K562 (cell line): ENCODE measurements at regions not wholly inside any gene's neighbourhood (a gene's known extent, or its start where the extent isn't known, plus 50 kb on each side); places are given as distances from the start of the nearest gene placed in this dataset.

ENCODE experiments used
- CEBPG ChIP-seq, 3 experiments: fragments of 200-800 bp in 1 of 3; sonication (Bioruptor generic) in 1 of 3; sonication (generic) in 1 of 3; formaldehyde crosslinking in 1 of 3; IDR thresholded peaks in 2 of 3; conservative IDR thresholded peaks in 1 of 3; 2 replicates each; pipeline versions ENCODE4 v1.6.1 to v1.8.0; 2016 to 2022; ENCODE audit warnings: missing compliant biosample characterization in 2 of 3, missing genetic modification characterization in 2 of 3, mild to moderate bottlenecking in 1 of 3, missing genetic modification reagents in 1 of 3
- CXXC5 ChIP-seq: fragments of 250-450 bp; sonication (Bioruptor Pico); IDR thresholded peaks from 2 replicates; pipeline ENCODE4 v1.8.0; 2022; ENCODE audit warnings: inconsistent platforms, mild to moderate bottlenecking, moderate library complexity
- HDGF ChIP-seq: fragments of 450-650 bp; IDR thresholded peaks from 2 replicates; pipeline ENCODE4 v1.6.1; 2016
- KAT8 ChIP-seq: fragments of 450-650 bp; IDR thresholded peaks from 2 replicates; pipeline ENCODE4 v1.6.1; 2016; ENCODE audit warnings: low read depth, mild to moderate bottlenecking
- NCOR1 ChIP-seq: fragments of 450-650 bp; IDR thresholded peaks from 2 replicates; pipeline ENCODE4 v1.6.1; 2016; ENCODE audit warnings: mild to moderate bottlenecking, moderate library complexity
- PHF20 ChIP-seq: fragments of 450-650 bp; IDR thresholded peaks from 2 replicates; pipeline ENCODE4 v1.6.1; 2018; ENCODE audit not compliant: partially characterized antibody
- POLR2AphosphoS5 ChIP-seq: IDR thresholded peaks from 2 replicates; pipeline ENCODE4 v1.6.1; 2011; ENCODE audit warnings: mild to moderate bottlenecking, low read depth, low read length, moderate library complexity; ENCODE audit not compliant: control insufficient read depth, insufficient read depth
- TCF3 ChIP-seq: sonication (generic); formaldehyde crosslinking; IDR thresholded peaks from 2 replicates; pipeline ENCODE4 v1.4.0; 2020; ENCODE audit warnings: mild to moderate bottlenecking, missing genetic modification reagents
- ZNF274 ChIP-seq: IDR thresholded peaks from 2 replicates; pipeline ENCODE4 v1.6.1; 2011; ENCODE audit warnings: low read depth, mild to moderate bottlenecking, low read length, moderate library complexity, borderline replicate concordance
- TF ChIP-seq, protein P1 (sequence below): IDR thresholded peaks from 3 replicates; pipeline ENCODE4 v1.6.1; 2011; ENCODE audit warnings: borderline replicate concordance, mild to moderate bottlenecking; ENCODE audit not compliant: insufficient read length, insufficient read depth
- TF ChIP-seq, protein P2 (sequence below), 2 experiments: fragments of 450-650 bp in 1 of 2; sonication (generic) in 1 of 2; formaldehyde crosslinking in 1 of 2; IDR thresholded peaks; 2 replicates each; pipeline versions ENCODE4 v1.7.1 to v1.9.0; 2016 to 2022; ENCODE audit warnings: inconsistent platforms in 1 of 2, mild to moderate bottlenecking in 1 of 2, missing genetic modification reagents in 1 of 2
- TF ChIP-seq, protein P3 (sequence below), 3 experiments: IDR thresholded peaks in 2 of 3; conservative IDR thresholded peaks in 1 of 3; 2 replicates each; pipeline ENCODE4 v1.5.1; 2011 to 2012; ENCODE audit warnings: low read length in 3 of 3, mild to moderate bottlenecking in 3 of 3, control low read depth in 2 of 3, improper control_type of control experiment in 1 of 3, inconsistent platforms in 1 of 3, low read depth in 1 of 3, mixed read lengths in 1 of 3, moderate library complexity in 1 of 3; ENCODE audit not compliant: insufficient read depth in 2 of 3
- TF ChIP-seq, protein P4 (sequence below): sonication (generic); formaldehyde crosslinking; IDR thresholded peaks from 2 replicates; pipeline ENCODE4 v1.8.0; 2022; ENCODE audit warnings: mild to moderate bottlenecking, missing genetic modification reagents

DNA sequence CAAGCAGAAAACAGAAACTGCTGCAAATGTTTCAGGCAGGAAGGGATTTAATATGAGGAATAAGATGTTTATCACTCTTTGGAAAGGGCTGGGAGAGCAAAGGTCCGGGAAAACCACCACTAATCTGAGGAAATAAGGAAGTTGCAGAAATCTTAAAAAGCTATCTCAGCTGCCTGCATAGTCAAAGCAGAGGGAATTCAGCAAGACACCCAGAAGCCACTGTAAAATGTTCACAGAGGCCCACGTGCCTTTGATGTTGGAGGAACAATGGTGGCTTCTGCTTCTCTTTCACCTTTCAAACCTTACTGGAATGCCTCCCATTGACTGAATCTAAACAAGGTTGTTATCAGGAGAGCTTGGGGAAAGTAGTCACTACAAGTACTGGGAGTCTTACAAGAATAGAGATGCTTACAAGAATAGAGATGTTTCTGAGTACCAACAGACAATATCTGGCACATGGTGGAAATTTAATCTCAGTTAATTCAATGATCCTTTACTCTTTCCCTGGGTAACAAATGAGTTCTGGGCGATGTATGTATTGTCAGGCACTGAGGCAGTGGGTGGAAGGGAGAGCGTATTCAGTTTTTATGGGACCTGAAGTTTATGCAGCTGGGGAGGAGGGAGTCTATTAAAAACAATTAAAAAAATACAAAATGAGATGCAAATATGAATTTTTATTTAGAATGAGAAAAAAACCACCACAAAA lies 56.1 kb upstream of the MED13 start:
- TF ChIP-seq, protein P1, sequence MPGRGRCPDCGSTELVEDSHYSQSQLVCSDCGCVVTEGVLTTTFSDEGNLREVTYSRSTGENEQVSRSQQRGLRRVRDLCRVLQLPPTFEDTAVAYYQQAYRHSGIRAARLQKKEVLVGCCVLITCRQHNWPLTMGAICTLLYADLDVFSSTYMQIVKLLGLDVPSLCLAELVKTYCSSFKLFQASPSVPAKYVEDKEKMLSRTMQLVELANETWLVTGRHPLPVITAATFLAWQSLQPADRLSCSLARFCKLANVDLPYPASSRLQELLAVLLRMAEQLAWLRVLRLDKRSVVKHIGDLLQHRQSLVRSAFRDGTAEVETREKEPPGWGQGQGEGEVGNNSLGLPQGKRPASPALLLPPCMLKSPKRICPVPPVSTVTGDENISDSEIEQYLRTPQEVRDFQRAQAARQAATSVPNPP: no peak
- TF ChIP-seq KAT8 (no peak), CEBPG (CRISPR knock-in tag; IDR thresholded peaks at IDR 0.05) (no peak), CEBPG (tag; conservative IDR thresholded peaks at IDR 0.05 in 1 of 2, IDR thresholded peaks at IDR 0.05 in 1 of 2) (no peak), TCF3 (CRISPR knock-in tag) (no peak), POLR2AphosphoS5 (no peak), NCOR1 (no peak), HDGF (no peak), CXXC5 (CRISPR knock-in tag) (no peak), ZNF274 (no peak), PHF20 (no peak)
- TF ChIP-seq, protein P2, sequence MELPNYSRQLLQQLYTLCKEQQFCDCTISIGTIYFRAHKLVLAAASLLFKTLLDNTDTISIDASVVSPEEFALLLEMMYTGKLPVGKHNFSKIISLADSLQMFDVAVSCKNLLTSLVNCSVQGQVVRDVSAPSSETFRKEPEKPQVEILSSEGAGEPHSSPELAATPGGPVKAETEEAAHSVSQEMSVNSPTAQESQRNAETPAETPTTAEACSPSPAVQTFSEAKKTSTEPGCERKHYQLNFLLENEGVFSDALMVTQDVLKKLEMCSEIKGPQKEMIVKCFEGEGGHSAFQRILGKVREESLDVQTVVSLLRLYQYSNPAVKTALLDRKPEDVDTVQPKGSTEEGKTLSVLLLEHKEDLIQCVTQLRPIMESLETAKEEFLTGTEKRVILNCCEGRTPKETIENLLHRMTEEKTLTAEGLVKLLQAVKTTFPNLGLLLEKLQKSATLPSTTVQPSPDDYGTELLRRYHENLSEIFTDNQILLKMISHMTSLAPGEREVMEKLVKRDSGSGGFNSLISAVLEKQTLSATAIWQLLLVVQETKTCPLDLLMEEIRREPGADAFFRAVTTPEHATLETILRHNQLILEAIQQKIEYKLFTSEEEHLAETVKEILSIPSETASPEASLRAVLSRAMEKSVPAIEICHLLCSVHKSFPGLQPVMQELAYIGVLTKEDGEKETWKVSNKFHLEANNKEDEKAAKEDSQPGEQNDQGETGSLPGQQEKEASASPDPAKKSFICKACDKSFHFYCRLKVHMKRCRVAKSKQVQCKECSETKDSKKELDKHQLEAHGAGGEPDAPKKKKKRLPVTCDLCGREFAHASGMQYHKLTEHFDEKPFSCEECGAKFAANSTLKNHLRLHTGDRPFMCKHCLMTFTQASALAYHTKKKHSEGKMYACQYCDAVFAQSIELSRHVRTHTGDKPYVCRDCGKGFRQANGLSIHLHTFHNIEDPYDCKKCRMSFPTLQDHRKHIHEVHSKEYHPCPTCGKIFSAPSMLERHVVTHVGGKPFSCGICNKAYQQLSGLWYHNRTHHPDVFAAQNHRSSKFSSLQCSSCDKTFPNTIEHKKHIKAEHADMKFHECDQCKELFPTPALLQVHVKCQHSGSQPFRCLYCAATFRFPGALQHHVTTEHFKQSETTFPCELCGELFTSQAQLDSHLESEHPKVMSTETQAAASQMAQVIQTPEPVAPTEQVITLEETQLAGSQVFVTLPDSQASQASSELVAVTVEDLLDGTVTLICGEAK (IDR thresholded peaks at IDR 0.05): no peak
- TF ChIP-seq, protein P2 (CRISPR knock-in tag; IDR thresholded peaks at IDR 0.05): no peak
- TF ChIP-seq, protein P3, sequence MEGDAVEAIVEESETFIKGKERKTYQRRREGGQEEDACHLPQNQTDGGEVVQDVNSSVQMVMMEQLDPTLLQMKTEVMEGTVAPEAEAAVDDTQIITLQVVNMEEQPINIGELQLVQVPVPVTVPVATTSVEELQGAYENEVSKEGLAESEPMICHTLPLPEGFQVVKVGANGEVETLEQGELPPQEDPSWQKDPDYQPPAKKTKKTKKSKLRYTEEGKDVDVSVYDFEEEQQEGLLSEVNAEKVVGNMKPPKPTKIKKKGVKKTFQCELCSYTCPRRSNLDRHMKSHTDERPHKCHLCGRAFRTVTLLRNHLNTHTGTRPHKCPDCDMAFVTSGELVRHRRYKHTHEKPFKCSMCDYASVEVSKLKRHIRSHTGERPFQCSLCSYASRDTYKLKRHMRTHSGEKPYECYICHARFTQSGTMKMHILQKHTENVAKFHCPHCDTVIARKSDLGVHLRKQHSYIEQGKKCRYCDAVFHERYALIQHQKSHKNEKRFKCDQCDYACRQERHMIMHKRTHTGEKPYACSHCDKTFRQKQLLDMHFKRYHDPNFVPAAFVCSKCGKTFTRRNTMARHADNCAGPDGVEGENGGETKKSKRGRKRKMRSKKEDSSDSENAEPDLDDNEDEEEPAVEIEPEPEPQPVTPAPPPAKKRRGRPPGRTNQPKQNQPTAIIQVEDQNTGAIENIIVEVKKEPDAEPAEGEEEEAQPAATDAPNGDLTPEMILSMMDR (IDR thresholded peaks at IDR 0.05 in 2 of 3, conservative IDR thresholded peaks at IDR 0.05 in 1 of 3; ENCODE audit: insufficient read depth in 2 of 3, low read depth in 1 of 3, low read length in 3 of 3): no peak
- TF ChIP-seq, protein P4, sequence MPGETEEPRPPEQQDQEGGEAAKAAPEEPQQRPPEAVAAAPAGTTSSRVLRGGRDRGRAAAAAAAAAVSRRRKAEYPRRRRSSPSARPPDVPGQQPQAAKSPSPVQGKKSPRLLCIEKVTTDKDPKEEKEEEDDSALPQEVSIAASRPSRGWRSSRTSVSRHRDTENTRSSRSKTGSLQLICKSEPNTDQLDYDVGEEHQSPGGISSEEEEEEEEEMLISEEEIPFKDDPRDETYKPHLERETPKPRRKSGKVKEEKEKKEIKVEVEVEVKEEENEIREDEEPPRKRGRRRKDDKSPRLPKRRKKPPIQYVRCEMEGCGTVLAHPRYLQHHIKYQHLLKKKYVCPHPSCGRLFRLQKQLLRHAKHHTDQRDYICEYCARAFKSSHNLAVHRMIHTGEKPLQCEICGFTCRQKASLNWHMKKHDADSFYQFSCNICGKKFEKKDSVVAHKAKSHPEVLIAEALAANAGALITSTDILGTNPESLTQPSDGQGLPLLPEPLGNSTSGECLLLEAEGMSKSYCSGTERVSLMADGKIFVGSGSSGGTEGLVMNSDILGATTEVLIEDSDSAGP: no peak
